Right atrium auricular region (tissue), 2 donors: ENCODE measurements at regions not wholly inside any gene's neighbourhood (a gene's known extent, or its start where the extent isn't known, plus 50 kb on each side); places are given as distances from the start of the nearest gene placed in this dataset.

Experiments
- DNase-seq: peaks from one replicate; pipeline ENCODE4 v3.0.0-alpha.2; 2019; ENCODE audit warnings: low spot score
- H3K27ac ChIP-seq, 2 donors: fragments of 200-600 bp; sonication (generic); 1 replicate in 1 of 2; 2 replicates in 1 of 2; pipeline ENCODE4 v1.5.1; 2016 to 2019
- H3K27me3 ChIP-seq, 2 donors: fragments of 200-600 bp; sonication (generic); one replicate each; pipeline versions ENCODE4 v1.5.1 to v1.6.0; 2017 to 2019
- H3K36me3 ChIP-seq: fragments of 200-600 bp; sonication (generic); one replicate; pipeline ENCODE4 v1.5.1; 2016
- H3K4me1 ChIP-seq, 2 donors: fragments of 200-600 bp; sonication (generic); one replicate each; pipeline versions ENCODE4 v1.5.1 to v1.6.0; 2017 to 2019
- H3K4me3 ChIP-seq, 2 donors: fragments of 200-600 bp; sonication (generic); 1 replicate in 1 of 2; 2 replicates in 1 of 2; pipeline ENCODE4 v1.5.1; 2017 to 2019; ENCODE audit warnings: mild to moderate bottlenecking in 1 of 2, moderate library complexity in 1 of 2
- H3K9me3 ChIP-seq, 2 donors: fragments of 200-600 bp; sonication (generic); one replicate each; pipeline ENCODE4 v1.5.1; 2019
- TF ChIP-seq, protein P1 (sequence below), 2 donors: fragments of 200-600 bp; sonication (generic); IDR thresholded peaks; one replicate each; pipeline ENCODE4 v1.5.1; 2019; ENCODE audit warnings: antibody characterized with exemption in 2 of 2

DNA sequence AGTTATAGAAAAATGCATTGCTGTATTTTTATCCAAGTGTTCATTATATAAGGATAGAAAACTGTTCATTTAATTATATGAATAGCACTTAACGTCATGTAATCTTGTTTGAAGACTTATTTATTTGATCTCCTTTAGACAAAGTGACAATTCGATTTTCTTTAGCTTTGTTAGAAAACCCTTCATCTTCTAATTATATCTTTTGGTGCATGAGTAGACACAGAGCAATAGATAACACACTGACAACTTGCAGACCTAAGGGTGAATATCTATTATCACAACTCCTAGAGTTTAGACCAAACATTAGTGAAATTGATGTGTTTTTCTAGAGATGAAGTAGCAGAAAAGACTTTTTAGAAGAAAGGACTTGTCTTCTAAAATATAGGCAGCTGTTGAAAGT is 446.4 kb upstream of the SEMA6A start:
- Histone ChIP-seq H3K36me3 (no peaks in the 10 kb centered on the region), H3K4me3 (no peak overlapping the region), H3K27me3 (no peaks in the 10 kb centered on the region), H3K4me1 (no peaks in the 10 kb centered on the region), H3K27ac (no peak overlapping the region), H3K9me3 (no peaks in the 10 kb centered on the region)
- DNase-seq = no peak
- TF ChIP-seq, protein P1, sequence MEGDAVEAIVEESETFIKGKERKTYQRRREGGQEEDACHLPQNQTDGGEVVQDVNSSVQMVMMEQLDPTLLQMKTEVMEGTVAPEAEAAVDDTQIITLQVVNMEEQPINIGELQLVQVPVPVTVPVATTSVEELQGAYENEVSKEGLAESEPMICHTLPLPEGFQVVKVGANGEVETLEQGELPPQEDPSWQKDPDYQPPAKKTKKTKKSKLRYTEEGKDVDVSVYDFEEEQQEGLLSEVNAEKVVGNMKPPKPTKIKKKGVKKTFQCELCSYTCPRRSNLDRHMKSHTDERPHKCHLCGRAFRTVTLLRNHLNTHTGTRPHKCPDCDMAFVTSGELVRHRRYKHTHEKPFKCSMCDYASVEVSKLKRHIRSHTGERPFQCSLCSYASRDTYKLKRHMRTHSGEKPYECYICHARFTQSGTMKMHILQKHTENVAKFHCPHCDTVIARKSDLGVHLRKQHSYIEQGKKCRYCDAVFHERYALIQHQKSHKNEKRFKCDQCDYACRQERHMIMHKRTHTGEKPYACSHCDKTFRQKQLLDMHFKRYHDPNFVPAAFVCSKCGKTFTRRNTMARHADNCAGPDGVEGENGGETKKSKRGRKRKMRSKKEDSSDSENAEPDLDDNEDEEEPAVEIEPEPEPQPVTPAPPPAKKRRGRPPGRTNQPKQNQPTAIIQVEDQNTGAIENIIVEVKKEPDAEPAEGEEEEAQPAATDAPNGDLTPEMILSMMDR (IDR thresholded peaks at IDR 0.05) = no peak

DNA sequence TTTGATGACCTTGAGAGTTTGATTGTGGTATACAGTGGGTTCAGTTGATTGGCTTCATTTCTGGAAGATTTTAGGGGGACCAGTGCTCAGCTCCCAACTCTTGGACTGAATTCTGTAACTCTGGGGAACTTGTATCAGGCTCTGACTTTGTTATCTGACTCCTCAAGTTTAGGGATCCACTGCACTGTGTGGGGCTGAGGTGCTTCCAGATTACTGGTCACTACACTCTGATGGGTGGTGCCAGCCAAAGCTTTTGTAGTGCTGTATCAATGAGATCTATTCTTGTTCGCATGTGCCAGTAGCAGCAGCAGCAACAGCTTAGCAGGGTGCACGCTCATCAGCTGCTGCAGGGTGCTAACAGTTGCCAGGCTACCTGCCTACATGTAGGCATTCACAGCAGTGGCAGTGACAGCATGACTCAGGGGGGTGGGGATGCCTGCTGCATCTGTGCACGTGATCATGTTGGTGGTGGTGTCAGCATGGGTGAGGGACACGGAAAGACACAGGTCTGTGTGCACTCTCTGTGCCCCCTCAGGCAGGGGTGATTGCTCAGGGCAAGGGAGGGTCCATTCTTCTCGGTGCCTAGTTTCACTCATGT is 438.8 kb upstream of the SEMA6A start:
- H3K27me3 ChIP-seq = no peaks in the 10 kb centered on the region
- no peak overlapping the region for H3K27ac ChIP-seq
- H3K9me3 ChIP-seq = peaks cover 0 to 10% of the 10 kb centered on the region in 2 donors
- no peak for DNase-seq
- H3K4me1 ChIP-seq = no peaks in the 10 kb centered on the region
- TF ChIP-seq, protein P1 (IDR thresholded peaks at IDR 0.05) = no peak
- no peak overlapping the region for H3K4me3 ChIP-seq
- H3K36me3 ChIP-seq = no peaks in the 10 kb centered on the region

DNA sequence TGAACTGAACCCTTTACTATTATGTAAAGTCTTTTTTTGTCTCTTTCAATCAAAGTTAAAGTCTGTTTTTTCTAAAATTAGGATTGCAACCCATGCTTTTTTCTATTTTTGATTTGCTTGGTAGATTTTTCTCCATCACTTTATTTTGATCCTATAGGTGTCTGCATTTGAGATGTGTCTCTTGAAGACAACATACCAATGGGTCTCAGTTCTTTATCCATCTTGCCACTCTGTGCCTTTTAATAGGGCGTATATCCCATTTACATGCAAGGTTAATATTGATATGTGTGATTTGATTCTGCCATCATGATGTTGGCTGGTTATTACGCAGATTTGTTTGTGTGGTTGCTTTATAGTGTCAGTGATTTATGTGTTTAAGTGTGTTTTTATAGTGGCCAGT is 436.0 kb upstream of the SEMA6A start:
- H3K27me3 ChIP-seq = no peaks in the 10 kb centered on the region
- no peak overlapping the region for H3K4me3 ChIP-seq
- no peaks in the 10 kb centered on the region for H3K4me1 ChIP-seq
- no peaks in the 10 kb centered on the region for H3K36me3 ChIP-seq
- TF ChIP-seq, protein P1 (IDR thresholded peaks at IDR 0.05) = no peak
- peaks cover 0 to 15% of the 10 kb centered on the region in 2 donors for H3K9me3 ChIP-seq
- H3K27ac ChIP-seq = no peak overlapping the region
- DNase-seq = no peak

- TF ChIP-seq, protein P1 (IDR thresholded peaks at IDR 0.05) = no peak
- no peaks in the 10 kb centered on the region for H3K4me1 ChIP-seq
- H3K36me3 ChIP-seq = no peaks in the 10 kb centered on the region
- H3K9me3 ChIP-seq = no peaks in the 10 kb centered on the region
- no peak overlapping the region for H3K27ac ChIP-seq
- no peak overlapping the region for H3K4me3 ChIP-seq
- DNase-seq = no peak
- H3K27me3 ChIP-seq = no peaks in the 10 kb centered on the region
These were observed 423.4 kb upstream of the SEMA6A start for GRCh38 chr5:116998024-116998423.

DNA sequence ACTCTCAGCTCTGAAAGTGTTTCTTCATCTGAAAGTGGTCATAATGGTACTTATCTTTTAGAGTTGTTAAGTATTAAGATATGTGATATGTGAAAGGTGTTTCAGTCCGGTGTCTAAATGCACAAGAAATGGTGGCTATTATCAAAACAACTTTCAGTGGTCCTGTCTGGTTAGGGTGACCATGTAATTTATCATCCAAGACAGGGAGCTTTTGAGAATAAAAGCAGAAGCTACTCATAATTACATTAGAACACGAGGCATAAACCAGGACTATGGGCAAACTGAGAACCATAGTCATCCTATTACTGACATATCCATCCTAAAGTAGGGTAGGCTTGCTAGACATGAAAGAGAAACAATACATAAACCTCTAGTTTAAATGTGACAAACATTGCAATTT is 418.1 kb upstream of the SEMA6A start:
- no peaks in the 10 kb centered on the region for H3K27me3 ChIP-seq
- no peak overlapping the region for H3K27ac ChIP-seq
- no peak overlapping the region for H3K4me3 ChIP-seq
- TF ChIP-seq, protein P1 (IDR thresholded peaks at IDR 0.05) = no peak
- no peaks in the 10 kb centered on the region for H3K9me3 ChIP-seq
- no peaks in the 10 kb centered on the region for H3K36me3 ChIP-seq
- H3K4me1 ChIP-seq = no peaks in the 10 kb centered on the region
- no peak for DNase-seq

GRCh38 chr5:116989995-116990394 is 415.4 kb upstream of the SEMA6A start:
- Histone ChIP-seq H3K27me3 (no peaks in the 10 kb centered on the region), H3K27ac (no peak overlapping the region), H3K36me3 (no peaks in the 10 kb centered on the region), H3K9me3 (no peaks in the 10 kb centered on the region), H3K4me3 (no peak overlapping the region), H3K4me1 (no peaks in the 10 kb centered on the region)
- no peak for DNase-seq
- TF ChIP-seq, protein P1 (IDR thresholded peaks at IDR 0.05) = no peak
